Spleen (tissue), 7 donors: ENCODE measurements at regions not wholly inside any gene's neighbourhood (a gene's known extent, or its start where the extent isn't known, plus 50 kb on each side); places are given as distances from the start of the nearest gene placed in this dataset.

Experiments used
- POLR2A ChIP-seq, 3 donors: fragments of 450-650 bp; IDR thresholded peaks; one replicate each; pipeline ENCODE4 v1.5.1; 2017; ENCODE audit warnings: antibody characterized with exemption in 3 of 3, mild to moderate bottlenecking in 1 of 3
- POLR2AphosphoS5 ChIP-seq, 3 donors: sonication (generic); formaldehyde crosslinking; IDR thresholded peaks; one replicate each; pipeline ENCODE4 v1.5.1; 2017; ENCODE audit warnings: antibody characterized with exemption in 3 of 3
- TF ChIP-seq, protein P1 (sequence below), 11 experiments: fragments of 200-600 bp in 7 of 11; fragments of 450-650 bp in 4 of 11; sonication (generic) in 4 of 11; IDR thresholded peaks in 8 of 11; conservative IDR thresholded peaks in 3 of 11; 1 replicate in 7 of 11; 2 replicates in 4 of 11; pipeline versions ENCODE4 v1.4.0 to v1.8.0; 2016 to 2021; ENCODE audit warnings: antibody characterized with exemption in 11 of 11, inconsistent platforms in 4 of 11, mild to moderate bottlenecking in 1 of 11
- donor health status: DM: no; HTN: no; CAD: no; lungs with moderate emphysema.
- donor health status: DM: no; HTN: no; CAD: no.
- donor health status: DM: no; HTN: no; CAD: no.

DNA sequence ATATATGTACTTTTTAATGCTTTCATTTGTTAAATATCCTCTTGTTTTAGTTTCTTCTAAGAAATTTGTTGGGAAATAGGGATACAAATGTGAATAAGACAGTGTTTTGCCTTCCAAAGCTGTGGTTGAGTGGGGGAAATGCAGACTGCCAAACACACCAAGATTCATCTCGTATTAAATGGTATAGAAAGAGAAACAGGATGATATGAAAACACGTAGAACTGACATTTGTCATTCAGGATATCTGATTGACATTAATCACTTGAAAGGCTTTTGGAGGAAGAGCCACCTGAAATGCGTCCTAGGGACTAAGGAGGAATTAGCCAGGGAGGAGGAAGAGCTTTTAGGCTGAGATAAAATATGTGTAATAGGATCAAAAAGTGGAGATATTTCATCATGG lies 287.4 kb upstream of the SEMA3C start:
- TF ChIP-seq, protein P1, sequence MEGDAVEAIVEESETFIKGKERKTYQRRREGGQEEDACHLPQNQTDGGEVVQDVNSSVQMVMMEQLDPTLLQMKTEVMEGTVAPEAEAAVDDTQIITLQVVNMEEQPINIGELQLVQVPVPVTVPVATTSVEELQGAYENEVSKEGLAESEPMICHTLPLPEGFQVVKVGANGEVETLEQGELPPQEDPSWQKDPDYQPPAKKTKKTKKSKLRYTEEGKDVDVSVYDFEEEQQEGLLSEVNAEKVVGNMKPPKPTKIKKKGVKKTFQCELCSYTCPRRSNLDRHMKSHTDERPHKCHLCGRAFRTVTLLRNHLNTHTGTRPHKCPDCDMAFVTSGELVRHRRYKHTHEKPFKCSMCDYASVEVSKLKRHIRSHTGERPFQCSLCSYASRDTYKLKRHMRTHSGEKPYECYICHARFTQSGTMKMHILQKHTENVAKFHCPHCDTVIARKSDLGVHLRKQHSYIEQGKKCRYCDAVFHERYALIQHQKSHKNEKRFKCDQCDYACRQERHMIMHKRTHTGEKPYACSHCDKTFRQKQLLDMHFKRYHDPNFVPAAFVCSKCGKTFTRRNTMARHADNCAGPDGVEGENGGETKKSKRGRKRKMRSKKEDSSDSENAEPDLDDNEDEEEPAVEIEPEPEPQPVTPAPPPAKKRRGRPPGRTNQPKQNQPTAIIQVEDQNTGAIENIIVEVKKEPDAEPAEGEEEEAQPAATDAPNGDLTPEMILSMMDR (IDR thresholded peaks at IDR 0.05 in 8 of 11, conservative IDR thresholded peaks at IDR 0.05 in 3 of 11) = no peak
- TF ChIP-seq POLR2A (IDR thresholded peaks at IDR 0.05) (no peak), POLR2AphosphoS5 (IDR thresholded peaks at IDR 0.05) (no peak)
